ENCODE measurements at regions not wholly inside any gene's neighbourhood (a gene's known extent, or its start where the extent isn't known, plus 50 kb on each side); places are given as distances from the start of the nearest gene placed in this dataset.

DNA sequence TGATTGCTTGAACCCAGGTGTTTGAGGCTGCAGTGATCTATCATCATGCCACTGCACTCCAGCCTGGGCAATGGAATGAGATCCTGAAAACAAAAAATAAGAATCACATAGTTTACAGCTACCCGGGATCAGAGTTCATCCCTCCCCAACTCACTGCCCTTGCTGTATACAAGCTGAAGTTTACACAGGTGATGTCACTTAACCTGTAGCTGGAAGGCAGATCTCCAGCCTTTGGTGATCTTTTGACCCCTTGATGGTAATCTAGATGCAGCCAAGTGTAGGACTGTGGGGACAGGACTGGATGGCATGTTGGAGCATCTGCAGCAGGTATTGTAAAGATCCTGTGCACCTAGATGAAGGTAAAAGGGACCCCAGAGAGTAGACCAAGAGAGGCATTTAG lies 66.7 kb upstream of the SLC14A2 start (continued):
- TF ChIP-seq, protein P1, sequence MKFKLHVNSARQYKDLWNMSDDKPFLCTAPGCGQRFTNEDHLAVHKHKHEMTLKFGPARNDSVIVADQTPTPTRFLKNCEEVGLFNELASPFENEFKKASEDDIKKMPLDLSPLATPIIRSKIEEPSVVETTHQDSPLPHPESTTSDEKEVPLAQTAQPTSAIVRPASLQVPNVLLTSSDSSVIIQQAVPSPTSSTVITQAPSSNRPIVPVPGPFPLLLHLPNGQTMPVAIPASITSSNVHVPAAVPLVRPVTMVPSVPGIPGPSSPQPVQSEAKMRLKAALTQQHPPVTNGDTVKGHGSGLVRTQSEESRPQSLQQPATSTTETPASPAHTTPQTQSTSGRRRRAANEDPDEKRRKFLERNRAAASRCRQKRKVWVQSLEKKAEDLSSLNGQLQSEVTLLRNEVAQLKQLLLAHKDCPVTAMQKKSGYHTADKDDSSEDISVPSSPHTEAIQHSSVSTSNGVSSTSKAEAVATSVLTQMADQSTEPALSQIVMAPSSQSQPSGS (CRISPR knock-in tag; IDR thresholded peaks at IDR 0.05), result peak; percentile 87; the same call in 1 of the 2 replicates

DNA sequence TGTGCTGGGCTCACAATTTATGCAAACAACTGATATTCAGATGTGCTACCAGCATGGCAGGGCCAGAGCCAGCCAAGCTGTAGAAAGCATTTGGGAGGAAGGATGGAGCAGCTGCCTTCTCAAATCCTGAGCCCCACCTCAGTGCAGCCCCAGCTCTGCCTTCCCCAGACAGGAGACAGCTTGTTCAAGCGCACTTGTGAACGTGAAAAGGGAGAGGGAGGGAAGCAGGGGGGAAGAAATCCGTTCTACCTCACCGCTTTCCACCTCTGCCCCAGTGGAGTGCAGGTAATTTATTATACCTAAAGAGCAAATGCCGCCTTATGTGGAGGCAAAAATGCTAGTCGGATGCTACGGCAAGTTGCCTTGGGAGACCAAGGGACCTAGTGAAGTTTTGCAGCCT lies 66.0 kb upstream of the SLC14A2 start:
- 52% methylated on average over 7 of the region's 7 CpGs for WGBS (ENCODE audit: low lambda C conversion rate)
- intact Hi-C loops (cut with micrococcal nuclease; ENCODE audit: unreplicated experiment), result no loop called here
- Histone ChIP-seq H3K9me3 (ENCODE audit: low read length) (no peaks in the 10 kb centered on the region), H3K4me3 (replicated peaks in 1 of 3; ENCODE audit: insufficient read depth in 1 of 3, low read depth in 2 of 3, low read length in 3 of 3) (no peak overlapping the region), H3K27me3 (ENCODE audit: control insufficient read depth in 1 of 2, insufficient read depth in 2 of 2, low read length in 2 of 2) (0 out of 5 replicates have a peak, but pooled peaks cover 0 to 3% of the 10 kb centered on the region in 2 experiments), H3K36me3 (replicated peaks in 1 of 2; ENCODE audit: control insufficient read depth in 1 of 2, insufficient read depth in 2 of 2, low read length in 2 of 2) (no peaks in the 10 kb centered on the region), H3K9ac (ENCODE audit: insufficient read depth, low read depth, low read length) (no peak overlapping the region), H4K20me1 (ENCODE audit: insufficient read depth, low read length) (no peaks in the 10 kb centered on the region), H3K27ac (ENCODE audit: extremely low read length, insufficient read depth, low read length) (no peak overlapping the region), H2AFZ (ENCODE audit: low read length) (no peak overlapping the region), H3K4me1 (ENCODE audit: insufficient read depth, low read length) (peaks cover 16% of the 10 kb centered on the region), H3K79me2 (ENCODE audit: insufficient read depth, low read length) (no peaks in the 10 kb centered on the region), H3K4me2 (ENCODE audit: low read depth, low read length) (no peak overlapping the region)
- ATAC-seq (no peak), DNase-seq (ENCODE audit: low spot score) (no peak), FAIRE-seq (no peak)
- no TSS peak for BruUV-seq (replicated peaks)
- TF ChIP-seq, protein P2, sequence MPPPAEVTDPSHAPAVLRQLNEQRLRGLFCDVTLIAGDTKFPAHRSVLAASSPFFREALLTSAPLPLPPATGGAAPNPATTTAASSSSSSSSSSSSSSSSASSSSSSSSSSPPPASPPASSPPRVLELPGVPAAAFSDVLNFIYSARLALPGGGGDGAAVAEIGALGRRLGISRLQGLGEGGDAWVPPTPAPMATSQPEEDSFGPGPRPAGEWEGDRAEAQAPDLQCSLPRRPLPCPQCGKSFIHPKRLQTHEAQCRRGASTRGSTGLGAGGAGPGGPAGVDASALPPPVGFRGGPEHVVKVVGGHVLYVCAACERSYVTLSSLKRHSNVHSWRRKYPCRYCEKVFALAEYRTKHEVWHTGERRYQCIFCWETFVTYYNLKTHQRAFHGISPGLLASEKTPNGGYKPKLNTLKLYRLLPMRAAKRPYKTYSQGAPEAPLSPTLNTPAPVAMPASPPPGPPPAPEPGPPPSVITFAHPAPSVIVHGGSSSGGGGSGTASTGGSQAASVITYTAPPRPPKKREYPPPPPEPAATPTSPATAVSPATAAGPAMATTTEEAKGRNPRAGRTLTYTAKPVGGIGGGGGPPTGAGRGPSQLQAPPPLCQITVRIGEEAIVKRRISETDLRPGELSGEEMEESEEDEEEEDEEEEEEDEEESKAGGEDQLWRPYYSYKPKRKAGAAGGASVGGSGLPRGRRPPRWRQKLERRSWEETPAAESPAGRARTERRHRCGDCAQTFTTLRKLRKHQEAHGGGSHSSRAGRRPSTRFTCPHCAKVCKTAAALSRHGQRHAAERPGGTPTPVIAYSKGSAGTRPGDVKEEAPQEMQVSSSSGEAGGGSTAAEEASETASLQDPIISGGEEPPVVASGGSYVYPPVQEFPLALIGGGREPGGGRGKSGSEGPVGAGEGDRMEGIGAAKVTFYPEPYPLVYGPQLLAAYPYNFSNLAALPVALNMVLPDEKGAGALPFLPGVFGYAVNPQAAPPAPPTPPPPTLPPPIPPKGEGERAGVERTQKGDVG (CRISPR knock-in tag; IDR thresholded peaks at IDR 0.05; ENCODE audit: borderline replicate concordance), result no peak
- no peak for TF ChIP-seq CEBPG (CRISPR knock-in tag; IDR thresholded peaks at IDR 0.05)
- TF ChIP-seq, protein P3, sequence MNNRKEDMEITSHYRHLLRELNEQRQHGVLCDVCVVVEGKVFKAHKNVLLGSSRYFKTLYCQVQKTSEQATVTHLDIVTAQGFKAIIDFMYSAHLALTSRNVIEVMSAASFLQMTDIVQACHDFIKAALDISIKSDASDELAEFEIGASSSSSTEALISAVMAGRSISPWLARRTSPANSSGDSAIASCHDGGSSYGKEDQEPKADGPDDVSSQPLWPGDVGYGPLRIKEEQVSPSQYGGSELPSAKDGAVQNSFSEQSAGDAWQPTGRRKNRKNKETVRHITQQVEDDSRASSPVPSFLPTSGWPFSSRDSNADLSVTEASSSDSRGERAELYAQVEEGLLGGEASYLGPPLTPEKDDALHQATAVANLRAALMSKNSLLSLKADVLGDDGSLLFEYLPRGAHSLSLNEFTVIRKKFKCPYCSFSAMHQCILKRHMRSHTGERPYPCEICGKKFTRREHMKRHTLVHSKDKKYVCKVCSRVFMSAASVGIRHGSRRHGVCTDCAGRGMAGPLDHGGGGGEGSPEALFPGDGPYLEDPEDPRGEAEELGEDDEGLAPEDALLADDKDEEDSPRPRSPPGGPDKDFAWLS (CRISPR knock-in tag; IDR thresholded peaks at IDR 0.05; ENCODE audit: borderline replicate concordance), result no peak
- TF ChIP-seq PRPF4 (IDR thresholded peaks at IDR 0.05; ENCODE audit: low read depth, low read length, poor library complexity, severe bottlenecking), result no peak
- TF ChIP-seq ZNF333 (CRISPR knock-in tag; IDR thresholded peaks at IDR 0.05; ENCODE audit: borderline replicate concordance), result no peak
- TF ChIP-seq, protein P4, sequence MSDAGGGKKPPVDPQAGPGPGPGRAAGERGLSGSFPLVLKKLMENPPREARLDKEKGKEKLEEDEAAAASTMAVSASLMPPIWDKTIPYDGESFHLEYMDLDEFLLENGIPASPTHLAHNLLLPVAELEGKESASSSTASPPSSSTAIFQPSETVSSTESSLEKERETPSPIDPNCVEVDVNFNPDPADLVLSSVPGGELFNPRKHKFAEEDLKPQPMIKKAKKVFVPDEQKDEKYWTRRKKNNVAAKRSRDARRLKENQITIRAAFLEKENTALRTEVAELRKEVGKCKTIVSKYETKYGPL (CRISPR knock-in tag; IDR thresholded peaks at IDR 0.05), result no peak
- TF ChIP-seq, protein P5, sequence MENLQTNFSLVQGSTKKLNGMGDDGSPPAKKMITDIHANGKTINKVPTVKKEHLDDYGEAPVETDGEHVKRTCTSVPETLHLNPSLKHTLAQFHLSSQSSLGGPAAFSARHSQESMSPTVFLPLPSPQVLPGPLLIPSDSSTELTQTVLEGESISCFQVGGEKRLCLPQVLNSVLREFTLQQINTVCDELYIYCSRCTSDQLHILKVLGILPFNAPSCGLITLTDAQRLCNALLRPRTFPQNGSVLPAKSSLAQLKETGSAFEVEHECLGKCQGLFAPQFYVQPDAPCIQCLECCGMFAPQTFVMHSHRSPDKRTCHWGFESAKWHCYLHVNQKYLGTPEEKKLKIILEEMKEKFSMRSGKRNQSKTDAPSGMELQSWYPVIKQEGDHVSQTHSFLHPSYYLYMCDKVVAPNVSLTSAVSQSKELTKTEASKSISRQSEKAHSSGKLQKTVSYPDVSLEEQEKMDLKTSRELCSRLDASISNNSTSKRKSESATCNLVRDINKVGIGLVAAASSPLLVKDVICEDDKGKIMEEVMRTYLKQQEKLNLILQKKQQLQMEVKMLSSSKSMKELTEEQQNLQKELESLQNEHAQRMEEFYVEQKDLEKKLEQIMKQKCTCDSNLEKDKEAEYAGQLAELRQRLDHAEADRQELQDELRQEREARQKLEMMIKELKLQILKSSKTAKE (CRISPR knock-in tag; IDR thresholded peaks at IDR 0.05; ENCODE audit: borderline replicate concordance), result no peak
- TF ChIP-seq ARNT2 (CRISPR knock-in tag; IDR thresholded peaks at IDR 0.05; ENCODE audit: low read depth), result no peak
- TF ChIP-seq ZNF749 (CRISPR knock-in tag; IDR thresholded peaks at IDR 0.05; ENCODE audit: borderline replicate concordance), result no peak
- TF ChIP-seq ZNF367 (CRISPR knock-in tag; IDR thresholded peaks at IDR 0.05; ENCODE audit: borderline replicate concordance), result no peak
- ChIA-PET POLR2A (no interaction called here), CTCF (ENCODE audit: low intra/inter-chr PET ratio, low total read pairs) (no interaction called here)
- in situ Hi-C loops (cut with HindIII; ENCODE audit: extremely low pct_ligation_motif_present, low pct_unique_long_range_greater_than_20kb), result no loop called here
